Lung (tissue), 11 donors: ENCODE measurements at regions not wholly inside any gene's neighbourhood (a gene's known extent, or its start where the extent isn't known, plus 50 kb on each side); places are given as distances from the start of the nearest gene placed in this dataset.

Experiments
- ATAC-seq: fragments of 200-7000 bp; cut with Tn5 transposase; one replicate; pipeline ENCODE4 v1.9.1; 2020; ENCODE audit warnings: moderate number of reproducible peaks; ENCODE audit not compliant: insufficient read depth, low FRiP score
- DNase-seq, 3 donors: peaks; one replicate each; pipeline ENCODE4 v3.0.0-alpha.2; 2013 to 2017
- H3K27ac ChIP-seq, 2 donors: one replicate each; pipeline ENCODE4 v1.5.1; 2013; ENCODE audit warnings: mild to moderate bottlenecking in 2 of 2, moderate library complexity in 2 of 2, control low read depth in 1 of 2, inconsistent platforms in 1 of 2, low read depth in 1 of 2, low read length in 1 of 2
- H3K27me3 ChIP-seq, 3 donors: one replicate each; pipeline ENCODE4 v1.5.1; 2013; ENCODE audit warnings: low read length in 2 of 3; ENCODE audit not compliant: control insufficient read depth in 3 of 3, insufficient read depth in 3 of 3
- H3K36me3 ChIP-seq, 4 donors: one replicate each; pipeline ENCODE4 v1.5.1; 2013; ENCODE audit warnings: low read length in 4 of 4, mild to moderate bottlenecking in 1 of 4, moderate library complexity in 1 of 4; ENCODE audit not compliant: control insufficient read depth in 4 of 4, insufficient read depth in 4 of 4
- H3K4me1 ChIP-seq, 5 donors: one replicate each; pipeline ENCODE4 v1.5.1; 2013; ENCODE audit warnings: low read length in 5 of 5, mild to moderate bottlenecking in 2 of 5, moderate library complexity in 1 of 5; ENCODE audit not compliant: control insufficient read depth in 5 of 5, insufficient read depth in 5 of 5
- H3K4me3 ChIP-seq: one replicate; pipeline ENCODE4 v1.5.1; 2013; ENCODE audit warnings: mild to moderate bottlenecking, control low read depth, moderate library complexity
- H3K9ac ChIP-seq, 2 donors: one replicate each; pipeline ENCODE4 v1.5.1; 2013; ENCODE audit warnings: low read length in 2 of 2, control low read depth in 1 of 2; ENCODE audit not compliant: insufficient read depth in 1 of 2
- H3K9me3 ChIP-seq, 4 donors: one replicate each; pipeline ENCODE4 v1.5.1; 2013; ENCODE audit warnings: low read length in 3 of 4, mild to moderate bottlenecking in 1 of 4, moderate library complexity in 1 of 4; ENCODE audit not compliant: control insufficient read depth in 4 of 4, insufficient read depth in 3 of 4
- WGBS, 2 donors: extraction: QIAGEN DNeasy Blood & Tissue Kit; methylation state at CpG; one replicate each; pipeline ENCODE4 v1.1.7; 2013; 5-methylcytosine and 5-hydroxymethylcytosine counted together
- TF ChIP-seq, protein P1 (sequence below): IDR thresholded peaks from 2 replicates; pipeline ENCODE4 v1.5.1; 2012; ENCODE audit warnings: mild to moderate bottlenecking; ENCODE audit errors: control extremely low read depth, extremely low read depth
- donor health status: control.
- donor health status: control.
- donor health status: Bipolar disorder and iron deficiency.
- donor health status: healthy.
- donor health status: DM: yes; HTN: yes; CAD: no.

GRCh38 chr4:56130606-56131155 lies 181.9 kb downstream of the CEP135 start:
- DNase-seq = peak in 1 of 3 donors; percentile 26
- TF ChIP-seq, protein P1, sequence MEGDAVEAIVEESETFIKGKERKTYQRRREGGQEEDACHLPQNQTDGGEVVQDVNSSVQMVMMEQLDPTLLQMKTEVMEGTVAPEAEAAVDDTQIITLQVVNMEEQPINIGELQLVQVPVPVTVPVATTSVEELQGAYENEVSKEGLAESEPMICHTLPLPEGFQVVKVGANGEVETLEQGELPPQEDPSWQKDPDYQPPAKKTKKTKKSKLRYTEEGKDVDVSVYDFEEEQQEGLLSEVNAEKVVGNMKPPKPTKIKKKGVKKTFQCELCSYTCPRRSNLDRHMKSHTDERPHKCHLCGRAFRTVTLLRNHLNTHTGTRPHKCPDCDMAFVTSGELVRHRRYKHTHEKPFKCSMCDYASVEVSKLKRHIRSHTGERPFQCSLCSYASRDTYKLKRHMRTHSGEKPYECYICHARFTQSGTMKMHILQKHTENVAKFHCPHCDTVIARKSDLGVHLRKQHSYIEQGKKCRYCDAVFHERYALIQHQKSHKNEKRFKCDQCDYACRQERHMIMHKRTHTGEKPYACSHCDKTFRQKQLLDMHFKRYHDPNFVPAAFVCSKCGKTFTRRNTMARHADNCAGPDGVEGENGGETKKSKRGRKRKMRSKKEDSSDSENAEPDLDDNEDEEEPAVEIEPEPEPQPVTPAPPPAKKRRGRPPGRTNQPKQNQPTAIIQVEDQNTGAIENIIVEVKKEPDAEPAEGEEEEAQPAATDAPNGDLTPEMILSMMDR = no peak
- H3K9ac ChIP-seq = no peak overlapping the region
- H3K27ac ChIP-seq = no peak overlapping the region
- H3K36me3 ChIP-seq = no peaks in the 10 kb centered on the region
- H3K9me3 ChIP-seq = no peaks in the 10 kb centered on the region
- H3K4me1 ChIP-seq = peaks cover 0 to 22% (median 10%) of the 10 kb centered on the region in 5 donors
- H3K4me3 ChIP-seq = no peak overlapping the region
- no peaks in the 10 kb centered on the region for H3K27me3 ChIP-seq
- ATAC-seq = no peak

DNA sequence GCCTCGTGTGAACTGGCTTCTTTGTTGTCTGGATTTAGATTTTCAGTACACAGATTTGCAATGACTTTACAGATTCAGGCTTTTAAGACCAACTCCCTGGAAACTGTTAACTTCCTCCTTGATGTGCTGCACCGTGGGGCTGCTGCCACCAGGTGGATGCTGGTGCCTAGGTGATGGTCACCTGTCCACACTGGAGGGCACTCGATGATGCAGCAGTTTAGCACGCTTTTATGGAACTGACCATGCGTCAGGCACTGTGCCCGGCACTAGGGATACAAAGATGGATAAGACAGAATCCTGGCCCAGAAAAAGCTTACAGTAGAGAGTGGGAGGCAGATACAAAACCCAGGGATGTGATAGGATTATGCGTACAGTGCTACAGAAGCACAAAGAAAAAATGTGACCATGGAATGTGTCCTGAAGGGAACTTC lies 180.7 kb downstream of the CEP135 start:
- DNase-seq = no peak
- Histone ChIP-seq H3K9ac (no peak overlapping the region), H3K27me3 (no peaks in the 10 kb centered on the region), H3K4me1 (peaks cover 0 to 19% (median 8%) of the 10 kb centered on the region in 5 donors), H3K27ac (no peak overlapping the region), H3K36me3 (no peaks in the 10 kb centered on the region), H3K4me3 (no peak overlapping the region), H3K9me3 (no peaks in the 10 kb centered on the region)
- TF ChIP-seq, protein P1 = no peak
- WGBS, 2 donors = 65 to 67% methylated on average over 7 of the region's 7 CpGs
- ATAC-seq = peak; percentile 36

GRCh38 chr4:56128213-56128612 lies 179.5 kb downstream of the CEP135 start:
- Histone ChIP-seq H3K9ac (no peak overlapping the region), H3K4me1 (peaks cover 0 to 13% (median 3%) of the 10 kb centered on the region in 5 donors), H3K9me3 (no peaks in the 10 kb centered on the region), H3K36me3 (no peaks in the 10 kb centered on the region), H3K4me3 (no peak overlapping the region), H3K27me3 (no peaks in the 10 kb centered on the region), H3K27ac (no peak overlapping the region)
- TF ChIP-seq, protein P1 = no peak
- peak in 2 of 3 donors; percentile 61 to 68 for DNase-seq
- no peak for ATAC-seq
- 21 to 30% methylated on average over 2 of the region's 2 CpGs for WGBS, 2 donors

- Histone ChIP-seq H3K4me1 (peaks cover 0 to 13% (median 3%) of the 10 kb centered on the region in 5 donors), H3K9me3 (no peaks in the 10 kb centered on the region), H3K36me3 (no peaks in the 10 kb centered on the region), H3K4me3 (no peak overlapping the region), H3K9ac (no peak overlapping the region), H3K27ac (no peak overlapping the region), H3K27me3 (no peaks in the 10 kb centered on the region)
- WGBS, 2 donors = 69 to 81% methylated on average over 3 of the region's 3 CpGs
- DNase-seq (peak; percentile 68 to 89 (median 83)), ATAC-seq (no peak)
- TF ChIP-seq, protein P1 = no peak
Observed at GRCh38 chr4:56127716-56128115, 179.0 kb downstream of the CEP135 start.
